ENCODE measurements at regions not wholly inside any gene's neighbourhood (a gene's known extent, or its start where the extent isn't known, plus 50 kb on each side); places are given as distances from the start of the nearest gene placed in this dataset.
"Not testable (repeated sequence)": the region's sequence is repeated elsewhere in the genome, so short reads cannot be mapped to it uniquely, and the experiment has no call there.

DNA sequence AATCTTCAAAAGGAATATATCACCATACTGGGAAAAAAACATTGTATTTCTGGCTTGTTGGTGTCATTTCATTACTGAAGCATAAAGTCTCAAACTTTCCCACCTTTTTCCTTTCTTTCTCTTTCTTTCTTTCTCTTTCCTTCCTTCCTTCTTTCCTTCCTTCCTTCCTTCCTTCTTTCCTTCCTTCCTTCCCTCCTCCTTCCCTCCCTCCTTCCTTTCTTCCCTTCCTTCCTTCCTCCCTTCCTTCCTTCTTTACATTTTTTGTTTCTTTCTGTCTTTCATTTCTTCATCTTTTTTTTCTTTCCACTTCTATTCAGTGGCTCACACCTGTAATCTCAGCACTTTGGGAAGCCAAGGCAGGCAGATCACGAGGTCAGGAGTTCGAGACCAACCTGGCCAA, 1160.7 kb downstream of the PCDH7 start:
- TF ChIP-seq, protein P1, sequence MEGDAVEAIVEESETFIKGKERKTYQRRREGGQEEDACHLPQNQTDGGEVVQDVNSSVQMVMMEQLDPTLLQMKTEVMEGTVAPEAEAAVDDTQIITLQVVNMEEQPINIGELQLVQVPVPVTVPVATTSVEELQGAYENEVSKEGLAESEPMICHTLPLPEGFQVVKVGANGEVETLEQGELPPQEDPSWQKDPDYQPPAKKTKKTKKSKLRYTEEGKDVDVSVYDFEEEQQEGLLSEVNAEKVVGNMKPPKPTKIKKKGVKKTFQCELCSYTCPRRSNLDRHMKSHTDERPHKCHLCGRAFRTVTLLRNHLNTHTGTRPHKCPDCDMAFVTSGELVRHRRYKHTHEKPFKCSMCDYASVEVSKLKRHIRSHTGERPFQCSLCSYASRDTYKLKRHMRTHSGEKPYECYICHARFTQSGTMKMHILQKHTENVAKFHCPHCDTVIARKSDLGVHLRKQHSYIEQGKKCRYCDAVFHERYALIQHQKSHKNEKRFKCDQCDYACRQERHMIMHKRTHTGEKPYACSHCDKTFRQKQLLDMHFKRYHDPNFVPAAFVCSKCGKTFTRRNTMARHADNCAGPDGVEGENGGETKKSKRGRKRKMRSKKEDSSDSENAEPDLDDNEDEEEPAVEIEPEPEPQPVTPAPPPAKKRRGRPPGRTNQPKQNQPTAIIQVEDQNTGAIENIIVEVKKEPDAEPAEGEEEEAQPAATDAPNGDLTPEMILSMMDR (conservative IDR thresholded peaks at IDR 0.05 in 1 of 2, IDR thresholded peaks at IDR 0.05 in 1 of 2; ENCODE audit: low read depth in 1 of 2, low read length in 2 of 2), result not testable (repeated sequence)
- TF ChIP-seq EZH2 (IDR thresholded peaks at IDR 0.05; ENCODE audit: low read length, missing control alignments), result not testable (repeated sequence)

Data from fibroblast of lung (primary cell).